GM19351 (cell line): ENCODE measurements at regions not wholly inside any gene's neighbourhood (a gene's known extent, or its start where the extent isn't known, plus 50 kb on each side); places are given as distances from the start of the nearest gene placed in this dataset.

ENCODE experiments used
- ATAC-seq: cut with Tn5 transposase; IDR thresholded peaks from one replicate; pipeline ENCODE4 v1.9.1; 2021; ENCODE audit warnings: mild to moderate bottlenecking, moderate library complexity; ENCODE audit not compliant: unreplicated experiment

- ATAC-seq = no peak
Observed at GRCh38 chr6:23454080-23454976, 671.7 kb upstream of the NRSN1 start.

GRCh38 chr6:23455754-23456153 is 670.3 kb upstream of the NRSN1 start:
- ATAC-seq = no peak

GRCh38 chr6:23456396-23456795 is 669.6 kb upstream of the NRSN1 start:
- no peak for ATAC-seq

DNA sequence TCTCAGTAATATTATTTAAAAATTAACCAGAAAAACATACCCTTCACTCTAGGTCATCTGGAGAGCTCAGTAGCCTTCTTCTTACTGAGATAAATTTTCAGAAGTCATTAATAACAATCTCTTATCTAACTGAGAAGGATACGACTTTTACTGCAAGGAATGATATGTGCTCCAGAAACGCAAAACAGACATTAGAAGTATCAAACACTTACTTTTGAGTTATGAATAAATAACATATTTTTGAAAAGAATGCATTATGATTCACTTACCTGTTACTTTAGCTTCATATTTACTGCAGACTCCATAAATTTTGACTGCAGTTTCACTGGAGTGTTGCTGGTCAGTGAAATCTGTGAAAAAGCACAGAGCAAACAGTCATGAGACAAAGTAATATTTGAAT is 668.7 kb upstream of the NRSN1 start:
- ATAC-seq = no peak

GRCh38 chr6:23465912-23466311 is 660.1 kb upstream of the NRSN1 start:
- no peak for ATAC-seq

DNA sequence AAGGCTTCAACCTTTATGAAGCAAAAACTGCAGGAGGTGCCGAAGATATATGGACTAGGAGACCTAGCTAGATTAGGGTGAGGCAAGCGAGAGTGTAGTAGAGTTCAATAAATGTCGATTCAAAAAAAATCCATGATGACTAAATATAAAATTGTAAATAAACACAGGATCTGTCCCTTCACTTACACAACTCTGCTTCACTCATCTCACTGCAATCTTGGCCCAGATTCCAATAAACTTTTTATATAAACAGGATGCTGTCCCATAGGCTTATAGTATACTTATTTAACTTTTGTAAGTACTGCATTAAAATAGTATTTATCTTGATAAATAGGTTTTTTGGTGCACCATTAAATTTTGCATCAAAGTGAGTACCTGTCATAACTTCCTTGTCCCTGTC is 648.4 kb upstream of the NRSN1 start:
- ATAC-seq = no peak

- ATAC-seq = no peak
Observed at GRCh38 chr6:23478312-23478711, 647.7 kb upstream of the NRSN1 start.

- ATAC-seq = no peak
Observed at GRCh38 chr6:23483896-23484295, 642.1 kb upstream of the NRSN1 start.

DNA sequence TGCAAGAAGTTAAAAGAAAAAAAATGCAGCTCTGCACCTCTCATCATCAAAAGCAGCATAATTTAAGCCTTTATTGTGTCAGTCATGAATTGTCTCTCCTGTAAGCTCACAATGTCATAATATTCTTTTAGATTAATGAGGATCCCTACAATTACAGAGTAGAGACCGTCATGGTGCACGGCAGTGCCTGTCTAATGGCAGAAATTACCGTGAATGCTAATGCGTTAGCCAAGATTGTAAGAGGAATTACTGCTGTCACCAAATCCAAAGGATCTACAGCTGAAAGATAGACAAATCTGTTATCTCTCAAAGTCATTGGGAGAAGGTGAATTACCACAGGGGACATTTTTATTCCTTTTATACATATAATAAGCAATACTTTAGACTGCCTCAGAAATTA is 631.6 kb upstream of the NRSN1 start:
- no peak for ATAC-seq

- no peak for ATAC-seq
Observed at GRCh38 chr6:23498013-23498412, 628.0 kb upstream of the NRSN1 start.

- ATAC-seq = no peak
Observed at GRCh38 chr6:23499549-23499948, 626.5 kb upstream of the NRSN1 start.

GRCh38 chr6:23503173-23503572 is 622.8 kb upstream of the NRSN1 start:
- no peak for ATAC-seq

DNA sequence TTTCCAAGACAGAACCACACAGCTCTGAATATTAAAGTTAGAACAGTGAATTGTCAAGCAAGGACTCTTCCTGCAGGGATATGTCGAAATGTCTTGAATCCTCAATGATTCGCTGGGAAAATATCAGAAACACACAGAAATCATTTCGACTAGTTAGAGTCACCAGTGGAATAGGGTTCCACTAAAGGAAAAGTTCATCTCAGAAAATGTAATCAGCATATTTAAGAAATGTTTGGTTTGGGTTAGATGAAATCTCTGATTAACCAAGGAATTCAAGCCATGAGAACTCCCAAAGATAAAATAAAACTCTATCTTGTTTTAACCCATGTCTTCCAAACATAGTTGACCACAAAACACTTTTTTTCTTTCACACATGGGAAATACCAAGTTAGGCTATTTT is 621.0 kb upstream of the NRSN1 start:
- no peak for ATAC-seq

GRCh38 chr6:23510778-23511510 is 615.1 kb upstream of the NRSN1 start:
- ATAC-seq = no peak

DNA sequence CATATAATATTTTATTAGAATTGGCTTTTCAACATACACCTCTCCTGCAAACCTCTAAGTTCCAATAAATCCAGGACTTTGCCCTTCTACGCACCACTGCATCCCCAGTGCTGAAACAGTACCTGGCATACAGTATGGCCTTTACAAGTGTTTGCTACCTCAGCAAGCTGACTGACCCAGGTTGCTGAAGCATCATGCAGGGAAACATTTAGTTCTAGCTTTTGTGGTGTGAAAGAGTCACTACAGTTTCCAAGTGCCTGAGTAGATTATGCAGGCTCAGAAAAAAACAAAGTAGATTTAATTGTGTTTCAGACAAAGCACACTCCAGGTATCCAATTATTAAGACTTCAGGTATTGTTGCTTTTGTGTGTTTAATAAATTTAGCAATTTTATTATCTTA is 614.2 kb upstream of the NRSN1 start:
- no peak for ATAC-seq

DNA sequence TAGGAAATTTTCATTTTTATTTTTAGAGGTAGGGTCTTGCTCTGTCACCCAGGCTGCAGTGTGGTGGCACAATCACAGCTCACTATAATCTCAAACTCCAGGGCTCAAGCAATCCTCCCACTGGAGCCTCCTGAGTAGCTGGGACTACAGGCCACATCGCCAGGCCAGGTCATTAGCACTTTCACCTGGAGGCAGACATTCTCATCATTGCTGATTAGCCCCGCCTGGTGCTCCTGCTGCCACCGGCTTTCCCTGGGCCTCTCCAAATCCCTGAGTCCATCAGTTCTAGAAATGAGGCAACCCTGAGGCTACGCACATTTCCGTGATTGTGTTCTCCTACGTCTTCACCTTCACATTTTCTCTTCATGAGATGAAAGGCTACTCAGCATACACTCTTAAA is 607.7 kb upstream of the NRSN1 start:
- no peak for ATAC-seq

DNA sequence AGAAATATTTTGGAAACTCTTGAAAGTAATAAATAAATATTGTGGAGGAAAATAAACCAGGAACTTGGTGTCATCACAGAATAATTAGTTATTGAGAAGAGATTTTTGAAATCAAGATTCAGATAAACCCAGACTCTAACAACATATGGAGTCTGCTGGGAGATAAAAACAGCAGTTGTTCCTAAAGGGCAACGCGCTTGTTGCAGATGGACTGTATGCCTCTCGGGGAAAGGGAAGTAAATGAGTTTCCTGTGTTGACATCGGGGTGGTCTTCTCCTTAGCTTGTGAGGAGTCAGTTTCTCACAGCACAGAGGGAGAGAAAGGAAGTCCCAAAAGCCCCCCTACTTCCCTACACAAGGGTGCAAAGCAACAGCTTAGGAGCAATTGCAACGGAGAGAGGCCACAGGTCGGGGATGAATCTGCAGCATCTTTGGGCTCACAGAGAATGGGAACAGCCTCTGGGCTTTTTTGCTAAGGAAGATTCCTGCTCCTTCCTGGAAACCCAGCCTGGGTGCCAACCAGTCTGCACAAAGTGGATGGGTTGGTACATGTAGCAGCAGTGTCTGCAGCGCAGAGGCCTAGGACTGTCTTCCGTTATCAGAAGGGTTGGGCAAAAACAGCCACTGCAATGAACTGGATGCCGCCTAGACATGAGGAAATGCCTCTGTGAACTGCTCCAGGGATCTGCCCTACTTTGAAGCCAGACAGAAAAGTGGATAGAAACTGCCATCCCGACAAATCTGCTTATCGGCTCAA is 603.0 kb upstream of the NRSN1 start:
- no peak for ATAC-seq

DNA sequence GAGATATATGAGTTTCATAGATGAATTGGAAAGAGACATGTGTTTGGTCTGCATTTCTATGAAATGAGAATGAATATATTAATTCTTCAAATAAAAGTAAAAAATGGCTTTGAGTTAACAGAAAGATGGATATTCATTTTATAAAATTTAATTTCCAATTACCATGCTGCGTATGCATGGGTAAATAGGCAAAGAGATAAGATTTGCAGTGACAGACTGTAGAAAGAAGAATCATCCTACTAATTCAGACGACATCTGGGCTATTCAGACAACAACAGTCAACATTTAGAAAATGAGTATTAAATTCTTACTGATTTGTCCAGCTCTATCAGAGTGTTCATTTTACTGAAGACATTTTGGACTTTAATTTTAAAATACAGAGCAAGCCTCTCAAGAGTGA is 602.2 kb upstream of the NRSN1 start:
- no peak for ATAC-seq

GRCh38 chr6:23524548-23524947 is 601.5 kb upstream of the NRSN1 start:
- ATAC-seq = no peak

DNA sequence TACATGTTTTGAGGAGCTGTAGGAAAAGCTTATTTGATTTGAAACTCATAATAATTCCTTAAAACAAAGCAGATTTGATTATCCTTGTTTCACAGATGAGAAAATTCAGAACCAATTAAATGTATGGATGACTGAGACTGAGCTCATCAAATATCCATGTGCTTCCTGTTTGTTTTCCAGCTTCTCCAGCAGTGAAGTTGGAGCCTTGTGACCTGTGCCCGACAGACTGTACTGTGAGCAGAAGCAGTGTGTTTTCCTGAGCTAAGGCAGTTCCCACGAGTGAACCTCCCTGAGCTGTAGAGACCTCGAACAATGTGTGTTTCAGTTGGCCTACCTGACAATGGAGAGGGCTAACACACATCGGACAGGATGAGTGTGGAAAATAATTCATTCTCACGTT is 599.5 kb upstream of the NRSN1 start:
- ATAC-seq = no peak

- ATAC-seq = no peak
Observed at GRCh38 chr6:23529902-23530301, 596.1 kb upstream of the NRSN1 start.

DNA sequence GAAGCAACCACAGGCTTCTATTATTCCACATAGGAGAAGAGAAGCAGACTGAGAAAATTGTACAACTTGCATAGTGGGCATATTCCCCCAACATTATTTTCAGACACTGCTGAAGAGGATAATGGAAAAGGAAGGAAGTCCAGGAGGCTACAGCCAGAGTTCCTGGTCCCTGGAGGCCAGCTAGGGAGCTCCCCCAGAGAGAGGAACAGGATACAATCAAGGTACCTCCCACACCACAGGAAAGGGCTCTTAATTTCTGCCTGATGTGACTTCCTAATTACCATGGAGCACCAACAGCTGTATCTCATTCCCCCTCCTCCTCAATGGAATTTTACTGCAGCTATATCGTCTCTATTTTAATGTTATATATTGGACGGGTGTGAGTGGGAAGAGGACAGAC is 594.3 kb upstream of the NRSN1 start:
- no peak for ATAC-seq
